Skeletal muscle satellite cell (primary cell): ENCODE measurements at regions not wholly inside any gene's neighbourhood (a gene's known extent, or its start where the extent isn't known, plus 50 kb on each side); places are given as distances from the start of the nearest gene placed in this dataset.

ENCODE experiments used
- H3K27me3 ChIP-seq: 2 replicates; pipeline ENCODE4 v1.7.0; 2013; ENCODE audit warnings: low read length; ENCODE audit not compliant: control insufficient read depth, insufficient read depth
- H3K36me3 ChIP-seq: 2 replicates; pipeline ENCODE4 v1.7.0; 2013; ENCODE audit warnings: mild to moderate bottlenecking, control low read depth, low read length; ENCODE audit not compliant: insufficient read depth
- H3K4me1 ChIP-seq: 2 replicates; pipeline ENCODE4 v1.7.0; 2013; ENCODE audit warnings: low read length; ENCODE audit not compliant: control insufficient read depth, insufficient read depth
- H3K4me2 ChIP-seq: 2 replicates; pipeline ENCODE4 v1.7.0; 2013; ENCODE audit warnings: mild to moderate bottlenecking, low read length
- H3K4me3 ChIP-seq: 2 replicates; pipeline ENCODE4 v1.7.0; 2013; ENCODE audit warnings: low read length
- H3K9ac ChIP-seq: 2 replicates; pipeline ENCODE4 v1.7.0; 2013; ENCODE audit warnings: mild to moderate bottlenecking, low read depth, low read length, moderate library complexity
- H3K9me3 ChIP-seq: replicated peaks from 2 replicates; pipeline ENCODE4 v1.7.0; 2013; ENCODE audit warnings: mild to moderate bottlenecking, control low read depth, low read length

- Histone ChIP-seq H3K9me3 (no peaks in the 10 kb centered on the region), H3K9ac (no peak overlapping the region), H3K4me1 (peaks cover 26% of the 10 kb centered on the region), H3K36me3 (no peaks in the 10 kb centered on the region), H3K4me2 (no peak overlapping the region), H3K4me3 (no peak overlapping the region), H3K27me3 (no peaks in the 10 kb centered on the region)
Observed at GRCh38 chr4:141571362-141571761, 65.0 kb upstream of the IL15 start.

GRCh38 chr4:141571793-141572192, 64.6 kb upstream of the IL15 start:
- no peaks in the 10 kb centered on the region for H3K27me3 ChIP-seq
- H3K9ac ChIP-seq, result no peak overlapping the region
- no peaks in the 10 kb centered on the region for H3K36me3 ChIP-seq
- H3K4me3 ChIP-seq, result no peak overlapping the region
- no peaks in the 10 kb centered on the region for H3K9me3 ChIP-seq
- no peak overlapping the region for H3K4me2 ChIP-seq
- peaks cover 29% of the 10 kb centered on the region for H3K4me1 ChIP-seq

- Histone ChIP-seq H3K27me3 (no peaks in the 10 kb centered on the region), H3K4me2 (no peak overlapping the region), H3K4me1 (peaks cover 23% of the 10 kb centered on the region), H3K36me3 (no peaks in the 10 kb centered on the region), H3K9ac (no peak overlapping the region), H3K9me3 (no peaks in the 10 kb centered on the region), H3K4me3 (no peak overlapping the region)
Observed at GRCh38 chr4:141573678-141574077, 62.7 kb upstream of the IL15 start.

GRCh38 chr4:141575884-141576283, 60.5 kb upstream of the IL15 start:
- no peaks in the 10 kb centered on the region for H3K36me3 ChIP-seq
- H3K9me3 ChIP-seq, result no peaks in the 10 kb centered on the region
- peaks cover 19% of the 10 kb centered on the region for H3K4me1 ChIP-seq
- no peak overlapping the region for H3K9ac ChIP-seq
- H3K4me3 ChIP-seq, result no peak overlapping the region
- peak overlapping the region; percentile 7 for H3K4me2 ChIP-seq
- H3K27me3 ChIP-seq, result no peaks in the 10 kb centered on the region

- no peak overlapping the region for H3K4me3 ChIP-seq
- H3K9me3 ChIP-seq, result no peaks in the 10 kb centered on the region
- H3K4me1 ChIP-seq, result peaks cover 11% of the 10 kb centered on the region
- no peak overlapping the region for H3K9ac ChIP-seq
- no peak overlapping the region for H3K4me2 ChIP-seq
- no peaks in the 10 kb centered on the region for H3K27me3 ChIP-seq
- no peaks in the 10 kb centered on the region for H3K36me3 ChIP-seq
Observed at GRCh38 chr4:141576585-141577110, 59.7 kb upstream of the IL15 start.

GRCh38 chr4:141578451-141578850, 57.9 kb upstream of the IL15 start:
- Histone ChIP-seq H3K4me2 (no peak overlapping the region), H3K4me1 (peaks cover 9% of the 10 kb centered on the region), H3K27me3 (no peaks in the 10 kb centered on the region), H3K9me3 (no peaks in the 10 kb centered on the region), H3K4me3 (no peak overlapping the region), H3K36me3 (no peaks in the 10 kb centered on the region), H3K9ac (no peak overlapping the region)

- Histone ChIP-seq H3K9me3 (no peaks in the 10 kb centered on the region), H3K27me3 (no peaks in the 10 kb centered on the region), H3K4me1 (peaks cover 9% of the 10 kb centered on the region), H3K4me3 (no peak overlapping the region), H3K9ac (no peak overlapping the region), H3K4me2 (no peak overlapping the region), H3K36me3 (no peaks in the 10 kb centered on the region)
Observed at GRCh38 chr4:141580523-141580922, 55.9 kb upstream of the IL15 start.
